Spinal cord (tissue), 9 donors: ENCODE measurements at regions not wholly inside any gene's neighbourhood (a gene's known extent, or its start where the extent isn't known, plus 50 kb on each side); places are given as distances from the start of the nearest gene placed in this dataset.
"Not testable (repeated sequence)": the region's sequence is repeated elsewhere in the genome, so short reads cannot be mapped to it uniquely, and the experiment has no call there.

Experiments
- DNase-seq, 6 donors: peaks; one replicate each; pipeline versions ENCODE4 v3.0.0 to v3.0.0-alpha.2; 2013 to 2015; ENCODE audit warnings: low spot score in 6 of 6, low read depth in 4 of 6
- H3K27ac ChIP-seq: one replicate; pipeline ENCODE4 v1.5.1; 2013; ENCODE audit warnings: low read depth, low read length, control low read depth
- H3K27me3 ChIP-seq: one replicate; pipeline ENCODE4 v1.6.1; 2013; ENCODE audit warnings: low read length; ENCODE audit not compliant: control insufficient read depth, insufficient read depth
- H3K36me3 ChIP-seq: one replicate; pipeline ENCODE4 v1.6.1; 2013; ENCODE audit warnings: low read length; ENCODE audit not compliant: control insufficient read depth, insufficient read depth
- H3K4me1 ChIP-seq: one replicate; pipeline ENCODE4 v1.6.1; 2013; ENCODE audit warnings: low read length; ENCODE audit not compliant: control insufficient read depth, insufficient read depth
- H3K4me3 ChIP-seq: one replicate; pipeline ENCODE4 v1.5.1; 2013; ENCODE audit warnings: low read depth, low read length, control low read depth
- H3K9me3 ChIP-seq: one replicate; pipeline ENCODE4 v1.6.1; 2013; ENCODE audit warnings: low read length; ENCODE audit not compliant: control insufficient read depth, insufficient read depth
- WGBS: methylation state at CpG from one replicate; pipeline ENCODE4 v1.1.5; 2013; ENCODE audit warnings: missing lambda C conversion rate; ENCODE audit not compliant: insufficient coverage; 5-methylcytosine and 5-hydroxymethylcytosine counted together
- donor health status: healthy.

GRCh38 chr2:59366288-59366687 is 1125.2 kb upstream of the FANCL start:
- H3K36me3 ChIP-seq: no peaks in the 10 kb centered on the region
- no peak for DNase-seq
- no peak overlapping the region for H3K4me3 ChIP-seq
- H3K4me1 ChIP-seq: no peaks in the 10 kb centered on the region
- H3K9me3 ChIP-seq: no peaks in the 10 kb centered on the region
- H3K27ac ChIP-seq: no peak overlapping the region
- H3K27me3 ChIP-seq: no peaks in the 10 kb centered on the region

GRCh38 chr2:59354498-59354897 is 1113.4 kb upstream of the FANCL start:
- Histone ChIP-seq H3K9me3 (no peaks in the 10 kb centered on the region), H3K36me3 (no peaks in the 10 kb centered on the region), H3K4me3 (no peak overlapping the region), H3K27me3 (no peaks in the 10 kb centered on the region), H3K27ac (no peak overlapping the region), H3K4me1 (no peaks in the 10 kb centered on the region)
- no peak for DNase-seq
- 90% methylated on average over 3 of the region's 3 CpGs for WGBS

- H3K9me3 ChIP-seq: no peaks in the 10 kb centered on the region
- no peaks in the 10 kb centered on the region for H3K27me3 ChIP-seq
- no peak overlapping the region for H3K27ac ChIP-seq
- no peaks in the 10 kb centered on the region for H3K36me3 ChIP-seq
- H3K4me1 ChIP-seq: no peaks in the 10 kb centered on the region
- H3K4me3 ChIP-seq: no peak overlapping the region
- 73% methylated on average over 3 of the region's 5 CpGs for WGBS
- no peak for DNase-seq
Measured at GRCh38 chr2:59353306-59353921, 1112.3 kb upstream of the FANCL start.

GRCh38 chr2:59342166-59342565 is 1101.0 kb upstream of the FANCL start:
- DNase-seq: peak in 2 of 6 donors; percentile 17 to 18
- no peak overlapping the region for H3K27ac ChIP-seq
- no peaks in the 10 kb centered on the region for H3K4me1 ChIP-seq
- H3K4me3 ChIP-seq: no peak overlapping the region
- no peaks in the 10 kb centered on the region for H3K27me3 ChIP-seq
- no peaks in the 10 kb centered on the region for H3K36me3 ChIP-seq
- no CpG with 5 or more reads among the region's 1 CpG for WGBS
- H3K9me3 ChIP-seq: no peaks in the 10 kb centered on the region

- no peak overlapping the region for H3K4me3 ChIP-seq
- H3K27ac ChIP-seq: no peak overlapping the region
- H3K27me3 ChIP-seq: no peaks in the 10 kb centered on the region
- no peaks in the 10 kb centered on the region for H3K4me1 ChIP-seq
- H3K36me3 ChIP-seq: no peaks in the 10 kb centered on the region
- no CpG with 5 or more reads among the region's 2 CpGs for WGBS
- H3K9me3 ChIP-seq: no peaks in the 10 kb centered on the region
- DNase-seq: no peak
Measured at GRCh38 chr2:59339837-59340207, 1098.7 kb upstream of the FANCL start.

GRCh38 chr2:59339121-59339836 is 1098.2 kb upstream of the FANCL start:
- no peak for DNase-seq
- Histone ChIP-seq H3K9me3 (no peaks in the 10 kb centered on the region), H3K27me3 (no peaks in the 10 kb centered on the region), H3K4me1 (no peaks in the 10 kb centered on the region), H3K36me3 (no peaks in the 10 kb centered on the region), H3K27ac (no peak overlapping the region), H3K4me3 (no peak overlapping the region)
- WGBS: 56% methylated on average over 3 of the region's 8 CpGs

- Histone ChIP-seq H3K36me3 (no peaks in the 10 kb centered on the region), H3K9me3 (no peaks in the 10 kb centered on the region), H3K27ac (no peak overlapping the region), H3K27me3 (no peaks in the 10 kb centered on the region), H3K4me3 (no peak overlapping the region), H3K4me1 (no peaks in the 10 kb centered on the region)
- no peak for DNase-seq
- WGBS: no CpG with 5 or more reads among the region's 4 CpGs
Measured at GRCh38 chr2:59333007-59333406, 1091.9 kb upstream of the FANCL start.

- not testable (repeated sequence) for H3K27ac ChIP-seq, H3K36me3 ChIP-seq, H3K9me3 ChIP-seq, H3K4me3 ChIP-seq, H3K27me3 ChIP-seq, DNase-seq, H3K4me1 ChIP-seq
- 87% methylated on average over 12 of the region's 14 CpGs for WGBS
Measured at GRCh38 chr2:59326581-59327365, 1085.6 kb upstream of the FANCL start.

GRCh38 chr2:59322870-59323269 is 1081.7 kb upstream of the FANCL start:
- no peak for DNase-seq
- no peaks in the 10 kb centered on the region for H3K27me3 ChIP-seq
- no peak overlapping the region for H3K27ac ChIP-seq
- H3K4me3 ChIP-seq: no peak overlapping the region
- H3K9me3 ChIP-seq: no peaks in the 10 kb centered on the region
- no peaks in the 10 kb centered on the region for H3K4me1 ChIP-seq
- H3K36me3 ChIP-seq: no peaks in the 10 kb centered on the region
- WGBS: no CpG with 5 or more reads among the region's 2 CpGs

GRCh38 chr2:59322005-59322404 is 1080.9 kb upstream of the FANCL start:
- no peaks in the 10 kb centered on the region for H3K9me3 ChIP-seq
- no peak overlapping the region for H3K27ac ChIP-seq
- H3K4me3 ChIP-seq: no peak overlapping the region
- DNase-seq: no peak
- no peaks in the 10 kb centered on the region for H3K36me3 ChIP-seq
- no peaks in the 10 kb centered on the region for H3K27me3 ChIP-seq
- WGBS: 95% methylated on average over 6 of the region's 7 CpGs
- H3K4me1 ChIP-seq: no peaks in the 10 kb centered on the region
